ENCODE measurements at regions not wholly inside any gene's neighbourhood (a gene's known extent, or its start where the extent isn't known, plus 50 kb on each side); places are given as distances from the start of the nearest gene placed in this dataset.

DNA sequence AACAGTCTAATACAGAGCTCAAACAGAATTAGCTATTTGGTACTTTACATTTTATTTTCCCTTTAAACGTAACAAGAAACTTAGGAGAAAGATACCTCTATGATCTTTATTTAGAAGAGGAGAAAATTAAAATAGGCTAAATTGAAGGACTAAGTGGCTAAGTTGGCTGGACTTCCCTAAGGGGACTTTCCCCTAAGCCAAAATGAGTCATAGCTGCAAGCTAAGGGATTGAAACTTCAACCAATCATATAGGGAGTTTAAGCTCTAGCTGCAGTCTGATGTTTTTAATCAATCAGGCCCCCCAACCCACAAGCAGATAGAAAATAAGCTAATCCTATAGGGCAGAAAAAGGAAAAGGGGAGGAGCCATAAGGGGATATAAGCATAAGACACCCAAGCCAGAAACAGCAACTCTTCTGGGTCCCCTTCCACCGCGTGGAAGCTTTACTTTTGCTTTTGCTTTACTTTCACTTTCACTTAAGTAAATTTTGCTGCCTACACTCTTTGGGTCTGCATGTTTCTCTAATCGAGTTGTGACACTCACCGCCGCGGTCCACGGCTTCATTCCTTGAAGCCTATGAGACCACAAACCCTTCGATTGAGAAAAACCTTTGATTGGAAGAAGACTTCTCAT is 1108.5 kb upstream of the EPHA6 start:
- TF ChIP-seq, protein P1, sequence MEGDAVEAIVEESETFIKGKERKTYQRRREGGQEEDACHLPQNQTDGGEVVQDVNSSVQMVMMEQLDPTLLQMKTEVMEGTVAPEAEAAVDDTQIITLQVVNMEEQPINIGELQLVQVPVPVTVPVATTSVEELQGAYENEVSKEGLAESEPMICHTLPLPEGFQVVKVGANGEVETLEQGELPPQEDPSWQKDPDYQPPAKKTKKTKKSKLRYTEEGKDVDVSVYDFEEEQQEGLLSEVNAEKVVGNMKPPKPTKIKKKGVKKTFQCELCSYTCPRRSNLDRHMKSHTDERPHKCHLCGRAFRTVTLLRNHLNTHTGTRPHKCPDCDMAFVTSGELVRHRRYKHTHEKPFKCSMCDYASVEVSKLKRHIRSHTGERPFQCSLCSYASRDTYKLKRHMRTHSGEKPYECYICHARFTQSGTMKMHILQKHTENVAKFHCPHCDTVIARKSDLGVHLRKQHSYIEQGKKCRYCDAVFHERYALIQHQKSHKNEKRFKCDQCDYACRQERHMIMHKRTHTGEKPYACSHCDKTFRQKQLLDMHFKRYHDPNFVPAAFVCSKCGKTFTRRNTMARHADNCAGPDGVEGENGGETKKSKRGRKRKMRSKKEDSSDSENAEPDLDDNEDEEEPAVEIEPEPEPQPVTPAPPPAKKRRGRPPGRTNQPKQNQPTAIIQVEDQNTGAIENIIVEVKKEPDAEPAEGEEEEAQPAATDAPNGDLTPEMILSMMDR (IDR thresholded peaks at IDR 0.05), result no peak
- no peak for TF ChIP-seq POLR2A (IDR thresholded peaks at IDR 0.05)

All from body of pancreas (tissue), 4 donors.